ENCODE measurements at regions not wholly inside any gene's neighbourhood (a gene's known extent, or its start where the extent isn't known, plus 50 kb on each side); places are given as distances from the start of the nearest gene placed in this dataset.

DNA sequence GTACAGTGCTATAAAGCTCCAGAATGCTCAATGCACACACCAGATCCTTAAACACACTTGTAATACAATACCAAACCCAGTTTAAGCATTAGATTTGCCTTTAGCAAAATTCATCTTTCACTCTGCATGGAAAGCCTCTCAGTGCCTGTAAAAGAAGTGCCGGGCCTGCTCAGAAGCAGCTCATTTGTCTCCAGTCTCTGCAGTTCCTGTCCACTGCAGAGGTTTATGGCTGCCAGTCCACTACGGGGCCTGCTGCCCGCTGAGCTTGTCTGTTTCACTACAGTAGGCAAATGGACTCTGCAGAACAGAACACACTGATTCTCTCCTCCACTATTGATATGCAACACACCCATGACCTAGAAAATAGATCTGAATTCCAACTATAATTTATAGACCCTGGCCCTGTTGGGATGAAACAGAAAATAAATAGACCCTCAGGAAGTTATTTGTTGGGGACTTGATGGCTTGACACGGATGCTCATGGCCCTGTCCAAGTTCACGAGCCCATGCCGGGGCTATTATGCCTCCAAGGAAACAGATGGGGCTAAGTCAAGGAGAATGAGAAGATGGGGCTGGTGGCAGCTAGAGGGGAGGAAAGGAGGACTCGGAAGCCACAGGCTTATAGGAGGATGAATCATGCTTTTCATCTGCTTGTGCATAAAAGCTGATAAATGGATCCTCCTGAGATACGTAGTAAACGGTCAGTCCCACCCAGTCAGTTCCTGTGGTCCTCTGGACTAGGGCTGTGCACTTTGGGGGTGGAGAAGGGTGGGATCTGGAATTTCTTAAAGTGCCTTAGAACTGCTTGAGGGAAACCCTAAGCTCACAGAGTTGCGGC, 416.8 kb upstream of the TENM4 start:
- DNase-seq (ENCODE audit: low read depth in 2 of 3, low spot score in 2 of 3), result no peak

GRCh38 chr11:79852176-79852575, 411.3 kb upstream of the TENM4 start:
- DNase-seq (ENCODE audit: low read depth in 2 of 3, low spot score in 2 of 3), result no peak

- DNase-seq (ENCODE audit: low read depth in 2 of 3, low spot score in 2 of 3), result no peak
These were observed 404.3 kb upstream of the TENM4 start for GRCh38 chr11:79845002-79845709.

- no peak for DNase-seq (ENCODE audit: low read depth in 2 of 3, low spot score in 2 of 3)
These were observed 393.2 kb upstream of the TENM4 start for GRCh38 chr11:79834015-79834414.

DNA sequence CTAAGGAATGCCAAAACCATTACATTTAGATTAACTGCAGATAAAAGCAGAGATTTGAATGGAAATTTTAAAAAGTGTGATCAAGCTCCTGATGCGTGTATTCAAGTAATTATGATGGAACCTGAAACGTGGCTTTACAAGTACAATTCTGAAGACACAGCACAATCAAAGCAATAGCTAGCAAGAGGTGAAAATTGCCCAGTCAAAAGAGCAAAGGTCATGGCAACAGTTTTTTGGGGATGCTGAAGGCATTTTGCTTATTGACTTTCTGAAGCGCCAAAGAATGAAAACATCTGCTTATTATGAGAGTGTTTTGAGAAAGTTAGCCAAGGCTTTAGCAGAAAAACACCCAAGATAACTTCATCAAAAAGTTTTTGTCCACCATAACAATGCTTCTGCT, 389.6 kb upstream of the TENM4 start:
- no peak for DNase-seq (ENCODE audit: low read depth in 2 of 3, low spot score in 2 of 3)

DNA sequence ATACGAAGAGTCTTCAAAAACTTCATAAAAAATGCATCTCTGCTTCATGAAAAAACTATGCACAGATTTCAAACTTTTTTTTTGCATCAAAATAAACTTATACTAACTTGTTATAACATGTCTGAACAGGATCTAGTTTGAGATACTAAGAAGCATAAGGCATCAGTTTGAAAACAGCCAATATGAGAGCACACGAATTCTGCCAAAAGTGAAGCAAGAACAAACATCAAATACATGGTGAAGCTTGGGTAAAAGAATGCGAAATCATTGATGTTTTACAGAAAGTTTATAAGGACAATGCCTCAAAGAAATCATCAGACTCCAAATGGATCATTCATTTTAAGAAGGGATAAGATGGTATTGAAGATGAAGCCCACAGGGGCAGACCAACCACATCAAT, 389.1 kb upstream of the TENM4 start:
- no peak for DNase-seq (ENCODE audit: low read depth in 2 of 3, low spot score in 2 of 3)

DNA sequence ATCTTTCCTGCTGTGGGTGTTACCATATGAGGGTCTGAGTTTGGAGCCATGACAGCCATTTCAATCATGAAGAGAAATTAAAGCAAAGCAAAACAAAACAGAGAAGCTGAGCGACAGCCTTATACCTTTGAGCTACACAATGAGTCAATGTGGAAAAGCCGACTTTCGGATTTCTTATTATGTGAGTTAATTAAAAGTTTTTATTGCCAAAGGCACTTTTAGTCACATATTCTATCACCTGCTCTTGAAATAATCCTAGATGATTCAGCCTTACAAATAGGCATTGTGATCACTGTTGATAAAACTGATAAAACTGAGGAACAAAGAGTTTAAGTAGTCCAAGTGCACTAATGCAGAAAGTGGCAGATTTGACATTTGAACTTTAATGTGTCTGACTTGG, 381.9 kb upstream of the TENM4 start:
- DNase-seq (ENCODE audit: low read depth in 2 of 3, low spot score in 2 of 3), result no peak

DNA sequence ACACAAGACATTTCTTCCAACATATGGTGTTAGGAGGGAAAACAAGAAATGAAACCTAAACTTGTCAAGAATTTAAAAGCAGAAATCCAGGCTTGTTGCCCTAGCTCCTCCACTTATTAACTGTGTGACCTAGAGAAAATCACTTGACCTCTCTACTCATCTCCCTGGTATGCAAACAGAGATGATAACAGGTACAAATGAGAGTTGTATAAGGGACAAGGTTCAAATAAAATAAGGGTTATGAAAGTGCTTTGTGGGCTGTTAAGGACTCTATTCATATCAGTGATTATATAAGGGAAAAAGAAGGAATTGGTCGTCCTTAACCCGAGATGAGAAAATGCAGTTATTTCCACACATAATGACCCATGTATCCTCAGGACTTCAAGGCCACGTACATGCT, 372.7 kb upstream of the TENM4 start:
- DNase-seq (ENCODE audit: low read depth in 2 of 3, low spot score in 2 of 3), result no peak

GRCh38 chr11:79809487-79809886, 368.7 kb upstream of the TENM4 start:
- DNase-seq (ENCODE audit: low read depth in 2 of 3, low spot score in 2 of 3), result no peak

- no peak for DNase-seq (ENCODE audit: low read depth in 2 of 3, low spot score in 2 of 3)
These were observed 366.7 kb upstream of the TENM4 start for GRCh38 chr11:79807506-79807905.

DNA sequence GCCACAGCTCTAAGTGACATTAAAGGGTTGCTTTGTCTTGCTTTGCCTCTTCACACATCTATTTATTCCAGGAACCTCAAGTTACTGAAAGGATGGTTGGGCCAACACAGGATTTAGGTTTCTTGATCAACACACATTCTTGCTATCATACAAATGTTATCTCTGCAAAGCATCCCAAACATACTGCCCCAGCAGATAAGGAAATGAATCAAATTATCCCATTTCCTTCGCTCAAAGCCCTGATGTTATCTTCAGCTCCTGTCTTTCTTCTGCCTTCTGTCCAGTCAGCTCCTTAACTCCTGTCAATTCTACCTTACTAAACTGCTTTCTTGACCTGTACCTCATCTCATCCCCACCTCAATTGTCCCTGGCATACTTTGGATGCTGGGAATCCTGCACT, 355.9 kb upstream of the TENM4 start:
- no peak for DNase-seq (ENCODE audit: low read depth in 2 of 3, low spot score in 2 of 3)

DNA sequence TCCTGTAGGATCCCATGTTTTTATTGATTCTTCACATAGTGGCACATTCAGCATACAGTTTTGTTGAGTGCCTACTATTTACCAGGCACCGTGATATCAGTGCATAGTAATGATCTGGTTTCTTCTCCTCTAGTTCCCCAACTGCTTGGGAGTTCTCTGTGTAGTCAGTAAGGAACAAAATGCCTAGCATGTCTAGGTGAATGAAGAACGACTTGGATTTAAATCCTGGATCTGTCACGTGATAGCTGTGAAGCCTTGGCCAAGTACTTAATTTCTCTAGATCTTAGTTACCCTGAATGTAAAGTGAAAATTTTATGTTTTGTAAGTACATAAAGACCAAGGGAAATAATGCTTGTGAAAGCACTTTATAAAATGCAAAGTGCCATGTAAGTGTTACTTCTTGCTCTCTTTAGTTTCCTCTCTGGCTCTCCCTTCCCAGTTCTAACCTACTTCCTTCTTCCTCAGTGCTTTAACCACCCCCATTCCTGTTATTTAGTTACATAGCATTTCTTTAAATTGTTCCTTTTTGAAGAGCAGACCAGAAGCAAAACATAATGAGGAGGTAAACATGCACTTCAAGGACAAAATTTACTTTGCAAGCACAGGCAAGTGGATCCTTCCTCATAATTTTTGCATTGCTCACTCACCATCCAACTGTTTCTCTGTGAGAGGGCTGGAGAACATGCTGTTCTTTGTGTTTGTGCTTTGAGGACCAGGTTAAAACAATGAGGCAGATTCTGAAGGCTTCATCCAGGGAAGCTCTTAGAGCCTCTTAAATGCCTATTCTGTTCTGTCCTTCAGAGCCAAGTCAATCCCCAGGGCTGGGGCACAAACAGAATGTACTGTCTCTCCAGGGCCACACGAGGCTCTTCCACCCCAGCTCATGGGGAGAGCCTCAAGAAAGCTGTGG, 353.9 kb upstream of the TENM4 start:
- DNase-seq (ENCODE audit: low read depth in 2 of 3, low spot score in 2 of 3), result no peak

DNA sequence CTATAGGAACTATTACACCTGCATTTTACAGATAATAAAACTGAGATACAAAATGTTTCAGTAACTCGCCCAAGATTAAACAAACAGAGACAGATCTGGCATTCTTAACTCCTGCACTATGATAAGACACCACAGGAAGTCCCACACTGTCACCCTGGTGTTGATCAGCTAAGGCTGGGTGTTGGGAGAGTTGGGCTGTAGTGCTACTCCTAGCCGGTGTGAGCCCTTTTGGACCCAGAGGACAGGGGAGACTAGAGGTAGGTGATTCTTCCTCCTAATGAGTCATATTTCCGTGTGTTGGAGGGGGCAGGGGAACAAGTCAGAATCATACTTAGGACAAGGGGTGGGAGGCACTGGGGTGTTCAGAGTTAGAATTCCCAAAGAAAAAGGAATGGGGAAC, 353.2 kb upstream of the TENM4 start:
- no peak for DNase-seq (ENCODE audit: low read depth in 2 of 3, low spot score in 2 of 3)

GRCh38 chr11:79786961-79787360, 346.1 kb upstream of the TENM4 start:
- DNase-seq (ENCODE audit: low read depth in 2 of 3, low spot score in 2 of 3), result no peak

GRCh38 chr11:79783833-79784232, 343.0 kb upstream of the TENM4 start:
- DNase-seq (ENCODE audit: low read depth in 2 of 3, low spot score in 2 of 3), result no peak

DNA sequence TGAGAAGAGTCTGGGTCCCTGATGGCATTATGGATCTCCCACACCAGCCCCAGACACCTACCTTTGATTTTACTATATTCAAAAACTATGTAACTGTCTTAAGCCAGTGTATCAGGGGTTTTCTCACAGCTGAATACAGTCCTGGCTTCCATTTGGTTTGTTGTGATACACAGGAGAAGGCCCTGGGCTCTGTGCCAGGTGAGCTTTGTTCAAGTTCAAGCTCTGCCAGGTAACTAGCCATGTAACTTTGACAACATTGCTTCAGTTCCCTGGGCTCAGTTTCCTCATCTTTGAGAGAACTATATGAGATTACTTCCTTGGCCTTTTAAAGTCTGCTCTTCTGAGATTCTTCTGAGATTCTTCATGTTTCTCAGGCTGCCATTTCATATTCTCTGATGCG, 327.5 kb upstream of the TENM4 start:
- DNase-seq (ENCODE audit: low read depth in 2 of 3, low spot score in 2 of 3), result no peak

- no peak for DNase-seq (ENCODE audit: low read depth in 2 of 3, low spot score in 2 of 3)
These were observed 321.6 kb upstream of the TENM4 start for GRCh38 chr11:79762279-79762921.

- no peak for DNase-seq (ENCODE audit: low read depth in 2 of 3, low spot score in 2 of 3)
These were observed 317.5 kb upstream of the TENM4 start for GRCh38 chr11:79758325-79758724.

- no peak for DNase-seq (ENCODE audit: low read depth in 2 of 3, low spot score in 2 of 3)
These were observed 306.6 kb upstream of the TENM4 start for GRCh38 chr11:79747406-79747805.

- no peak for DNase-seq (ENCODE audit: low read depth in 2 of 3, low spot score in 2 of 3)
These were observed 304.1 kb upstream of the TENM4 start for GRCh38 chr11:79744941-79745340.

DNA sequence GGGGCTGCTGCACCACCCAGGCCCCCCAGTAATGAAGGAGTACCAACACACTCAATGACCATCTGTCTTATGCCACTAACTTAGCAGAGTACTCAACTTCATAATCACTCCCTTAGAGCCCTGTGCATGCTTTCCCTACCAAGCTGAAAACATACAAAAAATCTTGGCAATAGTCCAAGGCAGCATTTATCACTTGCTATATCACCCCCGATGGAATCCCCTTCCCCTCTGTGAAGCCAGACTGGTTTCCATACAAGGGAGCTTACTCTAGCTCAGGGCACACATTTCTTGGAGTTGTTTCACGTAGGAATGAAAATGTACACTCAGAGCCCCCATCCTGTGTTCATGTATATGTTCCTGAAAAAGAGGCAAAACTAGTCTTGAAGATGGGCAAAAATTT, 301.3 kb upstream of the TENM4 start:
- no peak for DNase-seq (ENCODE audit: low read depth in 2 of 3, low spot score in 2 of 3)

Data from activated CD8-positive, alpha-beta memory T cell treated with anti-CD3 and anti-CD28 coated beads for 48 hours (primary cell).